H1 (cell line): ENCODE measurements at regions not wholly inside any gene's neighbourhood (a gene's known extent, or its start where the extent isn't known, plus 50 kb on each side); places are given as distances from the start of the nearest gene placed in this dataset.

ENCODE experiments used
- POLR2A ChIP-seq, 2 experiments: IDR thresholded peaks; 1 replicate in 1 of 2; 2 replicates in 1 of 2; pipeline ENCODE4 v1.6.1; 2011; ENCODE audit warnings: low read depth in 2 of 2, low read length in 2 of 2, mild to moderate bottlenecking in 2 of 2; ENCODE audit errors: control extremely low read depth in 1 of 2
- SP1 ChIP-seq: IDR thresholded peaks from 2 replicates; pipeline ENCODE4 v1.6.1; 2011; ENCODE audit warnings: low read depth, low read length
- TEAD4 ChIP-seq: IDR thresholded peaks from 2 replicates; pipeline ENCODE4 v1.6.1; 2012; ENCODE audit warnings: low read depth, low read length, inconsistent platforms, mixed read lengths

DNA sequence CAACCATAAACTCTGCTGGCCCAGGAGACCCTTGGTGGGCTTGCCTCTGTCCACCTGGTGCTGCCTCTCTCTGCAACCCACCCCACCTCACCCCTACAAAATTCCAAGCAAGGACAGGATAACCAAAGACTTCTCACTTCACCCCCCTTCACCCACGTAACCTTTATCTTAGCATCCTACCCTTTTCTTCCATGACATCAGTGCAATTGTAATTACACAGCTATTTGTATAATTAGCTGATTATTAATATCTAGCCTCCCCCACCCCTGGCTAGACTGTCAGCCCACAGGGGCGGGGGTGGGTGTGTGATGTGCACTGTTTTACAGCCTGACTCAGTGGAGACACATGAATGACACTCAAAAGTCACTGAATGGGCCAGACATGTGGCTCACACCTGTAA, 262.2 kb downstream of the MRTFB start:
- TF ChIP-seq SP1 = no peak
- no peak for TF ChIP-seq POLR2A (IDR thresholded peaks at IDR 0.05; ENCODE audit: control extremely low read depth in 1 of 2, low read depth in 2 of 2, low read length in 2 of 2)
- no peak for TF ChIP-seq TEAD4
